ES-I3 (cell line): ENCODE measurements at regions not wholly inside any gene's neighbourhood (a gene's known extent, or its start where the extent isn't known, plus 50 kb on each side); places are given as distances from the start of the nearest gene placed in this dataset.

Experiments used
- H3K36me3 ChIP-seq: 2 replicates; pipeline ENCODE4 v1.6.1; 2013; ENCODE audit warnings: mild to moderate bottlenecking, low read length, control low read depth, moderate library complexity; ENCODE audit not compliant: insufficient read depth
- H3K4me1 ChIP-seq: 2 replicates; pipeline ENCODE4 v1.6.1; 2013; ENCODE audit warnings: mild to moderate bottlenecking, control low read depth, low read length; ENCODE audit not compliant: insufficient read depth
- H3K9ac ChIP-seq: 2 replicates; pipeline ENCODE4 v1.6.1; 2013; ENCODE audit warnings: low read depth, mild to moderate bottlenecking, low read length, moderate library complexity
- H3K9me3 ChIP-seq: 2 replicates; pipeline ENCODE4 v1.6.1; 2013; ENCODE audit warnings: mild to moderate bottlenecking, low read length, moderate library complexity; ENCODE audit not compliant: control insufficient read depth, insufficient read depth

- Histone ChIP-seq H3K9me3 (no peaks in the 10 kb centered on the region), H3K9ac (no peak overlapping the region), H3K4me1 (no peaks in the 10 kb centered on the region), H3K36me3 (no peaks in the 10 kb centered on the region)
Measured at GRCh38 chr2:129229196-129229595, 750.3 kb upstream of the RAB6C start.

- Histone ChIP-seq H3K36me3 (no peaks in the 10 kb centered on the region), H3K4me1 (no peaks in the 10 kb centered on the region), H3K9ac (no peak overlapping the region), H3K9me3 (no peaks in the 10 kb centered on the region)
Measured at GRCh38 chr2:129229830-129230441, 749.5 kb upstream of the RAB6C start.

- H3K9ac ChIP-seq, result no peak overlapping the region
- H3K9me3 ChIP-seq, result no peaks in the 10 kb centered on the region; the same call in 1 of the 2 replicates
- no peaks in the 10 kb centered on the region for H3K36me3 ChIP-seq
- no peaks in the 10 kb centered on the region for H3K4me1 ChIP-seq
Measured at GRCh38 chr2:129231924-129232323, 747.5 kb upstream of the RAB6C start.

GRCh38 chr2:129233166-129233565, 746.3 kb upstream of the RAB6C start:
- H3K4me1 ChIP-seq, result no peaks in the 10 kb centered on the region
- no peaks in the 10 kb centered on the region for H3K36me3 ChIP-seq
- no peaks in the 10 kb centered on the region; the same call in 1 of the 2 replicates for H3K9me3 ChIP-seq
- no peak overlapping the region for H3K9ac ChIP-seq

GRCh38 chr2:129233751-129234406, 745.6 kb upstream of the RAB6C start:
- H3K4me1 ChIP-seq, result no peaks in the 10 kb centered on the region
- no peaks in the 10 kb centered on the region for H3K36me3 ChIP-seq
- no peak overlapping the region for H3K9ac ChIP-seq
- no peaks in the 10 kb centered on the region; the same call in 1 of the 2 replicates for H3K9me3 ChIP-seq

- no peaks in the 10 kb centered on the region for H3K36me3 ChIP-seq
- H3K4me1 ChIP-seq, result no peaks in the 10 kb centered on the region
- no peaks in the 10 kb centered on the region; the same call in 1 of the 2 replicates for H3K9me3 ChIP-seq
- no peak overlapping the region for H3K9ac ChIP-seq
Measured at GRCh38 chr2:129236601-129237000, 742.9 kb upstream of the RAB6C start.

DNA sequence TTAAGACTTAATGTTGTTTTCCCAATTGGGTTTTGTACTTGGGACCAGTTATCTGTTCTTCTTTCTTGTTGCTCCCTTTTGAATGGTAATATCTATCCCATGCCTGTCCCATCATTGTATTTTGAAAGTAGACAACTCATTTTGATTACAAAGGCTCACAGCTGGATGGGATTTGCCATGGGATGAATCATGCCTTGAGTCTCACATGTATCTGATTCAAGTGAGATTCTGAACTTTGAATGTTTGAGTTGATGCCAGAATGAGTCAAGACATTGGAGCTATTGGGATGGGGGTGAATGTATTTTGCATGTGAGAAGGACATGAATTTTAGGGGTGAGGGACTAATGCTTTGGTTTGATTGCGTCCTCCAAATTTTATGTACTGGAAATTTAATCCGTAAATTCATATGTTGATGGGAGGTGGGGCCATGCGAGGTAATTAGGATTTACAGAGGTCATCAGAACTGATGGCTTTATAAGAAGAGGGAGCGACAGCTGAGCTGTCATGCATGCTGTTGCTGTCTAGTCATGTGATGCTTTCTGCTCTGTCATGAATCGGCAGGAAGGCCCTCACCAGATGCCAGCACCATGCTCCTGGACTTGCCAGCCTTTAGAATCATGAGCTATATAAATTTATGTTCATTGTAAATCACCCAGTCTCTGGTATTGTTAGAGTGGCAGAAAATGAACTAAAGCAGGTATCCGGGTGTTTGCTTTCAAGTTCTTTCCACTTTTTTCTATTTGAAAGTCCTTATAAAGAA, 741.3 kb upstream of the RAB6C start:
- Histone ChIP-seq H3K4me1 (no peaks in the 10 kb centered on the region), H3K36me3 (no peaks in the 10 kb centered on the region), H3K9me3 (no peaks in the 10 kb centered on the region; the same call in 1 of the 2 replicates), H3K9ac (no peak overlapping the region)

DNA sequence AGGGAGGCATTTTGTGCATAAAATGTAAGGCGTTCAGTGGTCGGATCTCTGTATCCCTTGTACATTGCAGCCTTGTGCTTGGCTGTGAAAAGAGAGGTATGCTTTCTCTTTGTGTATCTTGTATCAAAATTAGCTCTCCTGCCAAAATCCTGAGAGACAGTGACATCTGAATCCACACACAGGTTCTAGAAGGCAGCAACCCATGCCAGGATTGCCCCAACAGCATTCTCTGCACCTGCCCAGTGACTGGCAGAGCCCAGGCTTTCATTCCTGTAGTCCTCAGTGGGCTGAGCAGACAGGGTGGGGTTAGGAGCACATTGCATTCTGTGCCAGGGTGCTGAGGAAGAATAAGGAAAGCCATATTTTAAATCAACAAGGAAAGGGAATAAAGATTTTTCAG, 740.3 kb upstream of the RAB6C start:
- no peaks in the 10 kb centered on the region; the same call in 1 of the 2 replicates for H3K9me3 ChIP-seq
- no peak overlapping the region for H3K9ac ChIP-seq
- H3K4me1 ChIP-seq, result no peaks in the 10 kb centered on the region
- H3K36me3 ChIP-seq, result no peaks in the 10 kb centered on the region

- no peaks in the 10 kb centered on the region for H3K36me3 ChIP-seq
- no peaks in the 10 kb centered on the region; the same call in 1 of the 2 replicates for H3K9me3 ChIP-seq
- no peak overlapping the region for H3K9ac ChIP-seq
- H3K4me1 ChIP-seq, result no peaks in the 10 kb centered on the region
Measured at GRCh38 chr2:129240061-129240460, 739.4 kb upstream of the RAB6C start.

- Histone ChIP-seq H3K36me3 (no peaks in the 10 kb centered on the region), H3K9ac (no peak overlapping the region), H3K4me1 (no peaks in the 10 kb centered on the region), H3K9me3 (no peaks in the 10 kb centered on the region; the same call in 1 of the 2 replicates)
Measured at GRCh38 chr2:129242269-129242668, 737.2 kb upstream of the RAB6C start.

DNA sequence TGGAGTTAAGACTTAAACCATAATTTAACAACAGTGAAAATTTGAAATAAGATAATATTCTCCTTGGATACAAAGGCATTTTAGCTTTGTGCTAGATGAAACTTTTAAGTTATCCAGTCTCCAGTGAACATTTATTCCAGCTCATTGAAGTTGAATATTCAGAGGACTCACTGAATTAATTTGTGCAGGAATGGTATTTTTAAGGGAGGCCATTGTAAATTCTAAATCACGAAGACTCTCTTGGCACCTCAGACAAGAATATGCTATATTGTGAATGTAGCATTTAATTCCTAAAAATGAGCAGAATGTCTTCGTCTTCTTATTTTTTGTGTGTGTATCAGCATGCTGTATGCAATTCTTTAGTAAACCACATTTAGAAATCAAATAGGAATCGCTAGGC, 731.7 kb upstream of the RAB6C start:
- Histone ChIP-seq H3K9me3 (no peaks in the 10 kb centered on the region; the same call in 1 of the 2 replicates), H3K4me1 (no peaks in the 10 kb centered on the region), H3K36me3 (no peaks in the 10 kb centered on the region), H3K9ac (no peak overlapping the region)

- Histone ChIP-seq H3K9ac (no peak overlapping the region), H3K36me3 (no peaks in the 10 kb centered on the region), H3K4me1 (no peaks in the 10 kb centered on the region), H3K9me3 (no peaks in the 10 kb centered on the region; the same call in 1 of the 2 replicates)
Measured at GRCh38 chr2:129248198-129248597, 731.3 kb upstream of the RAB6C start.

- Histone ChIP-seq H3K9me3 (no peaks in the 10 kb centered on the region; the same call in 1 of the 2 replicates), H3K9ac (no peak overlapping the region), H3K36me3 (no peaks in the 10 kb centered on the region), H3K4me1 (no peaks in the 10 kb centered on the region)
Measured at GRCh38 chr2:129252781-129253460, 726.5 kb upstream of the RAB6C start.

- no peaks in the 10 kb centered on the region for H3K36me3 ChIP-seq
- H3K9me3 ChIP-seq, result no peaks in the 10 kb centered on the region; the same call in 1 of the 2 replicates
- no peaks in the 10 kb centered on the region for H3K4me1 ChIP-seq
- no peak overlapping the region for H3K9ac ChIP-seq
Measured at GRCh38 chr2:129253461-129253812, 726.0 kb upstream of the RAB6C start.
